Smooth muscle cell (in vitro differentiated cells): ENCODE measurements at regions not wholly inside any gene's neighbourhood (a gene's known extent, or its start where the extent isn't known, plus 50 kb on each side); places are given as distances from the start of the nearest gene placed in this dataset.
A peak's percentile ranks its signal among the peaks of the same experiment; 100 is the strongest.

Experiments
- DNase-seq: peaks from one replicate; lab custom pipeline; 2025; ENCODE audit not compliant: unreplicated experiment; lab: John Stamatoyannopoulos, UW
- H2AFZ ChIP-seq: fragments of 200-600 bp; sonication (generic); 2 replicates; pipeline ENCODE4 v1.6.0; 2016; ENCODE audit warnings: antibody characterized with exemption, low read depth, mild to moderate bottlenecking
- H3F3A ChIP-seq: fragments of 200-600 bp; sonication (generic); 2 replicates; pipeline ENCODE4 v1.6.0; 2017; ENCODE audit warnings: antibody characterized with exemption, low read depth
- H3K27ac ChIP-seq: fragments of 200-600 bp; sonication (generic); 2 replicates; pipeline ENCODE4 v1.5.1; 2016; ENCODE audit warnings: low read depth, mild to moderate bottlenecking
- H3K27me3 ChIP-seq: fragments of 200-600 bp; sonication (generic); 2 replicates; pipeline ENCODE4 v1.6.1; 2016; ENCODE audit warnings: low read depth, mild to moderate bottlenecking
- H3K36me3 ChIP-seq: fragments of 200-600 bp; sonication (generic); 2 replicates; pipeline ENCODE4 v1.5.1; 2016; ENCODE audit warnings: low read depth
- H3K4me1 ChIP-seq: fragments of 200-600 bp; sonication (generic); 2 replicates; pipeline ENCODE4 v1.5.1; 2016; ENCODE audit warnings: low read depth
- H3K4me2 ChIP-seq: fragments of 200-600 bp; sonication (generic); 2 replicates; pipeline ENCODE4 v1.6.0; 2016; ENCODE audit warnings: mild to moderate bottlenecking
- H3K4me3 ChIP-seq: fragments of 200-600 bp; sonication (generic); 2 replicates; pipeline ENCODE4 v1.5.1; 2016; ENCODE audit warnings: mild to moderate bottlenecking
- H3K79me2 ChIP-seq: fragments of 200-600 bp; sonication (generic); 2 replicates; pipeline ENCODE4 v1.6.0; 2016; ENCODE audit warnings: low read depth, mild to moderate bottlenecking
- H3K9ac ChIP-seq: fragments of 200-600 bp; sonication (generic); 2 replicates; pipeline ENCODE4 v1.6.0; 2016; ENCODE audit warnings: low read depth
- H3K9me3 ChIP-seq: fragments of 200-600 bp; sonication (generic); replicated peaks from 2 replicates; pipeline ENCODE4 v1.5.1; 2016; ENCODE audit warnings: low read depth
- H4K20me1 ChIP-seq: fragments of 200-600 bp; sonication (generic); 2 replicates; pipeline ENCODE4 v1.6.0; 2016; ENCODE audit warnings: low read depth
- WGBS: methylation state at CpG from one replicate; pipeline ENCODE4 v1.1.7; 2016; ENCODE audit warnings: low lambda C conversion rate; 5-methylcytosine and 5-hydroxymethylcytosine counted together
- TF ChIP-seq, protein P1 (sequence below): fragments of 200-600 bp; sonication (generic); IDR thresholded peaks from 2 replicates; pipeline ENCODE4 v1.5.1; 2017; ENCODE audit warnings: borderline replicate concordance, mild to moderate bottlenecking, antibody characterized with exemption; ENCODE audit not compliant: insufficient read depth, poor library complexity, severe bottlenecking

DNA sequence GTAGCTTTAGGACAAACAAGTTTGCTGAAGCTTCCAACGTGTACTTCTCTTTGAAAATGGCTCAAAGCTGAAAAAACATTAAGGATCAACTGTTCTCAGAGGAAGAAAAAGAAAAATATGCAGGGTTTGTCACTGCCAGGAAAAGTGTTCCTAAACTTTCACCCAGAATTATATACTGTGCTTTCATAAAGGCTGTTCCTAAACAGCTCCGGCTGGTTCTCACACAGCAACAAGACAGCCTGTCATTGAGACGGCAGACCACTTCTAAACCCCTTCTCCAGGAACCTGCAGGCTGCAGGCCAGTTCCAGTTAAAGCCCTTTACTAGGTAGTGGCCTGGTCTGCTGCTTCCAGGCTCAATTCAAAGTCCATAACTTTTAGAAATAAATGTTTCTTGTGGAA, 97.4 kb upstream of the SOX4 start:
- H3K4me3 ChIP-seq, result no peak overlapping the region
- H2AFZ ChIP-seq, result no peak overlapping the region
- H3K27me3 ChIP-seq, result no peaks in the 10 kb centered on the region
- no peaks in the 10 kb centered on the region for H4K20me1 ChIP-seq
- H3K9ac ChIP-seq, result no peak overlapping the region
- H3K4me1 ChIP-seq, result no peaks in the 10 kb centered on the region
- H3K36me3 ChIP-seq, result no peaks in the 10 kb centered on the region
- no peak for DNase-seq
- H3K79me2 ChIP-seq, result no peaks in the 10 kb centered on the region
- peaks cover 3% of the 10 kb centered on the region for H3F3A ChIP-seq
- H3K9me3 ChIP-seq, result no peaks in the 10 kb centered on the region
- no peak overlapping the region for H3K27ac ChIP-seq
- WGBS, result 50% methylated on average over 3 of the region's 3 CpGs
- TF ChIP-seq, protein P1, sequence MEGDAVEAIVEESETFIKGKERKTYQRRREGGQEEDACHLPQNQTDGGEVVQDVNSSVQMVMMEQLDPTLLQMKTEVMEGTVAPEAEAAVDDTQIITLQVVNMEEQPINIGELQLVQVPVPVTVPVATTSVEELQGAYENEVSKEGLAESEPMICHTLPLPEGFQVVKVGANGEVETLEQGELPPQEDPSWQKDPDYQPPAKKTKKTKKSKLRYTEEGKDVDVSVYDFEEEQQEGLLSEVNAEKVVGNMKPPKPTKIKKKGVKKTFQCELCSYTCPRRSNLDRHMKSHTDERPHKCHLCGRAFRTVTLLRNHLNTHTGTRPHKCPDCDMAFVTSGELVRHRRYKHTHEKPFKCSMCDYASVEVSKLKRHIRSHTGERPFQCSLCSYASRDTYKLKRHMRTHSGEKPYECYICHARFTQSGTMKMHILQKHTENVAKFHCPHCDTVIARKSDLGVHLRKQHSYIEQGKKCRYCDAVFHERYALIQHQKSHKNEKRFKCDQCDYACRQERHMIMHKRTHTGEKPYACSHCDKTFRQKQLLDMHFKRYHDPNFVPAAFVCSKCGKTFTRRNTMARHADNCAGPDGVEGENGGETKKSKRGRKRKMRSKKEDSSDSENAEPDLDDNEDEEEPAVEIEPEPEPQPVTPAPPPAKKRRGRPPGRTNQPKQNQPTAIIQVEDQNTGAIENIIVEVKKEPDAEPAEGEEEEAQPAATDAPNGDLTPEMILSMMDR, result no peak
- H3K4me2 ChIP-seq, result no peak overlapping the region

- no peak overlapping the region for H3K4me3 ChIP-seq
- H3K27ac ChIP-seq, result no peak overlapping the region
- H3K4me1 ChIP-seq, result no peaks in the 10 kb centered on the region
- H3F3A ChIP-seq, result peaks cover 3% of the 10 kb centered on the region
- WGBS, result 95% methylated on average over 2 of the region's 2 CpGs
- H4K20me1 ChIP-seq, result no peaks in the 10 kb centered on the region
- H3K79me2 ChIP-seq, result no peaks in the 10 kb centered on the region
- H3K36me3 ChIP-seq, result no peaks in the 10 kb centered on the region
- H3K9ac ChIP-seq, result no peak overlapping the region
- H3K27me3 ChIP-seq, result no peaks in the 10 kb centered on the region
- DNase-seq, result no peak
- H3K9me3 ChIP-seq, result no peaks in the 10 kb centered on the region
- no peak overlapping the region for H2AFZ ChIP-seq
- H3K4me2 ChIP-seq, result no peak overlapping the region
- TF ChIP-seq, protein P1, result no peak
Observed at GRCh38 chr6:21496706-21497105, 96.8 kb upstream of the SOX4 start.

DNA sequence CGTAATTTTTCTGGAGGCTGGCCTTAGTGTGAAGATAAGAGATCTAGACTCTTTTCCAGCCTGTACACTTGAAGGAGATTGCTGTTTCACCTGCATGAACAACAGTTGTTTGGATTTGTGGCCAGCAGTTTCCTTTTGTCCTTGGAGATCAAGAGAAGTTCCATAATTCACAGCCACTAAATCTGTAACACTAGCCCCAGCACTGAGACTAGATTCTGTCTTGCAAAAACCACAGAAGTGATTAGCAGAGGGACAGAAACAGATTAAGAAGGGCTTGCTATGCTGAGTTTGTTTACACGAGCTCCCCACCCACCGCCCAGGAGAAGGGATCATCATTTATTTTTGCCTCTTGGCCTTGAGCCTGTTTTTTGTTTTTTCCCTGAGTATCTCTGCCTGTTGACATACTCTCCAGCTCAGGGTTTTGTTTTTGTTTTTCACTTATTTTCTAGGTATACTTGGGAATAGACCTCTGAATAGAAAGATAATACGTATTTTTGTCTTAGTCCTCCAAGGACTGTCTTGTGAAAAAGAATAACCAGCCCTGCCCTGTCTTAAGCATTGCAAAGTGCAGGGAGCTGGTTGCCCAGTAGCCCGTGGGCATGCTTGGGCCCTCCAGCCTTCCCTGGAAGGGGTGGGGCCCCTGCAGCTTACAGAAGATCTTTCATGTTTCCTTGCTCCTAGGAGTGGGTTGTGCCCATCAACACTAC, 93.1 kb upstream of the SOX4 start:
- no peaks in the 10 kb centered on the region for H3K27me3 ChIP-seq
- H4K20me1 ChIP-seq, result no peaks in the 10 kb centered on the region
- peak overlapping the region; percentile 40 for H3K4me2 ChIP-seq
- WGBS, result 34% methylated on average over 5 of the region's 5 CpGs
- no peak overlapping the region for H3K27ac ChIP-seq
- no peak overlapping the region for H2AFZ ChIP-seq
- no peaks in the 10 kb centered on the region for H3K9me3 ChIP-seq
- peaks cover 3% of the 10 kb centered on the region for H3F3A ChIP-seq
- H3K4me3 ChIP-seq, result no peak overlapping the region
- TF ChIP-seq, protein P1, result no peak
- H3K4me1 ChIP-seq, result no peaks in the 10 kb centered on the region
- H3K36me3 ChIP-seq, result no peaks in the 10 kb centered on the region
- H3K9ac ChIP-seq, result no peak overlapping the region
- DNase-seq, result no peak
- no peaks in the 10 kb centered on the region for H3K79me2 ChIP-seq

DNA sequence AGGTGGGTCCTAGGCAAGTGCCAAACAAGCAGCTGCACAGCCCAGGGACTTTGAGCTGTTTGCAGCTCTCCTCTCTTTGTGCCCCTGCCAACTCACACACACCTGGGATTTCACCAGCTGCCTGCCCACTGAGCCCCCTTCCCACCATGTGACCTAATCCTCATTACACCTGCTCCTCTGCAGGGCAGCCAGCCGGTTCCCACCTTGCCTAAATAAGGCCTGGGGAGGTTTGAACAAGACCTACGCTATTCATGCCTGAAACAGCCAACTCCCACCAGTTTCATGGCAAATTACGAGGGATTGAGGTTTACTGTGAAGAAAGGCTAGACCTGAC, 92.6 kb upstream of the SOX4 start:
- DNase-seq, result no peak
- Histone ChIP-seq H3K79me2 (no peaks in the 10 kb centered on the region), H3K4me2 (no peak overlapping the region), H3K4me1 (no peaks in the 10 kb centered on the region), H3F3A (peaks cover 3% of the 10 kb centered on the region), H3K27ac (no peak overlapping the region), H3K4me3 (no peak overlapping the region), H3K36me3 (no peaks in the 10 kb centered on the region), H3K9me3 (no peaks in the 10 kb centered on the region), H4K20me1 (no peaks in the 10 kb centered on the region), H3K9ac (no peak overlapping the region), H3K27me3 (no peaks in the 10 kb centered on the region), H2AFZ (no peak overlapping the region)
- 88% methylated on average over 3 of the region's 3 CpGs for WGBS
- TF ChIP-seq, protein P1, result no peak
